GM12872 (cell line): ENCODE measurements at regions not wholly inside any gene's neighbourhood (a gene's known extent, or its start where the extent isn't known, plus 50 kb on each side); places are given as distances from the start of the nearest gene placed in this dataset.

ENCODE experiments used
- TF ChIP-seq, protein P1 (sequence below): IDR thresholded peaks from 3 replicates; pipeline ENCODE4 v1.5.1; 2011; ENCODE audit warnings: low read depth, mild to moderate bottlenecking, low read length, moderate library complexity; ENCODE audit not compliant: insufficient read depth

DNA sequence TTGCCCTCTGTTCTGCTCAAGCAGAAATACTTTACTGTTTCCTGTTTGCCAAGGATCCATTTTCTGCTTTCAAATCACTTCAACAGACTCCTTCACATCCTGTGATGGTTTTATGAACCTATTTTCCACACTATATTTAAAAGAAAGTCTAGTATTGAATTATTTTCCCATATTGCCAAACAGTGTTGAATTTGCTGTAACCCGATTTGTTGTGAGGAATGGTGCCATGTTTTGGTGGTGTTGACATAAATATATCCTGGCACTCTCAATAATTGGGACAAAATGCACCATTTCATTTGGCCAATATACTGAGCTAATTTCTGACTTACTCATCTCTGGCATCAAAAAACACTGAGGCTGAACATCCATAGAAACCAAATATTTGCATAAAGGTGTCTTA lies 615.4 kb upstream of the SEMA3D start:
- TF ChIP-seq, protein P1, sequence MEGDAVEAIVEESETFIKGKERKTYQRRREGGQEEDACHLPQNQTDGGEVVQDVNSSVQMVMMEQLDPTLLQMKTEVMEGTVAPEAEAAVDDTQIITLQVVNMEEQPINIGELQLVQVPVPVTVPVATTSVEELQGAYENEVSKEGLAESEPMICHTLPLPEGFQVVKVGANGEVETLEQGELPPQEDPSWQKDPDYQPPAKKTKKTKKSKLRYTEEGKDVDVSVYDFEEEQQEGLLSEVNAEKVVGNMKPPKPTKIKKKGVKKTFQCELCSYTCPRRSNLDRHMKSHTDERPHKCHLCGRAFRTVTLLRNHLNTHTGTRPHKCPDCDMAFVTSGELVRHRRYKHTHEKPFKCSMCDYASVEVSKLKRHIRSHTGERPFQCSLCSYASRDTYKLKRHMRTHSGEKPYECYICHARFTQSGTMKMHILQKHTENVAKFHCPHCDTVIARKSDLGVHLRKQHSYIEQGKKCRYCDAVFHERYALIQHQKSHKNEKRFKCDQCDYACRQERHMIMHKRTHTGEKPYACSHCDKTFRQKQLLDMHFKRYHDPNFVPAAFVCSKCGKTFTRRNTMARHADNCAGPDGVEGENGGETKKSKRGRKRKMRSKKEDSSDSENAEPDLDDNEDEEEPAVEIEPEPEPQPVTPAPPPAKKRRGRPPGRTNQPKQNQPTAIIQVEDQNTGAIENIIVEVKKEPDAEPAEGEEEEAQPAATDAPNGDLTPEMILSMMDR: no peak

DNA sequence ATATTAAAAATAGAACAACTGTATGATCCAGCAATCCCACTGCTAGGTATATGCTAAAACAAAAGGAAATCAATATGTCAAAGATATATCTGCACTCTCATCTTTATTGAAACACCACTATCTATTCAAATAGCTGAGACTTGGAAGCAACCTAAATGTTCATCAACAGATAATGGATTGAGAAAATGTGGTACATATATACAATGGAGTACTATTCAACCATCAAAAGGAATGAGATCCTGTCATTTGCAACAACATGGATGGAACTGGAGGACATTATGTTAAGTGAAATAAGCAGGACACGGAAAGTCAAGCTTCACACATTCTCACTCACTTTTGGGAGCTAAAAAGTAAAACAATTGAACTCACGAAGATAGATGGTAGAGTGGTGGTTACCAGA lies 610.1 kb upstream of the SEMA3D start:
- TF ChIP-seq, protein P1: no peak

DNA sequence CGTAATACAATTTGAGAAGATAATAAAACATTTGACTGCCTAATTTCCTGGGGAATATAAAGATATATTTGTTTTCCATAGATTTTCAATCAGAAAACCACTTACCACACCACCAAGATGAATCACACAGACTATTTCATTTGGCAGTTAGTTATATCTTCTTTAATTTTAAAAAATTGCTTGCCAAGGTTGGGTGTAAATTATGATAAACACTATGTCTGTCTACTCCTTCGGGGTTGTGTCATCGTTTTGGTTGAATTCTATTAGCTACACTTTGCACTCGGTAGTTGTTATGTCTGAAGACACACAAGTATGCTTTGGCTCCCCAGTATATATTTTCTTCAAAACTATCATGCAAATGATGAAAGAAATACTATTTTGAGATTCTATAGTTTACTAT lies 594.8 kb upstream of the SEMA3D start:
- TF ChIP-seq, protein P1: no peak

DNA sequence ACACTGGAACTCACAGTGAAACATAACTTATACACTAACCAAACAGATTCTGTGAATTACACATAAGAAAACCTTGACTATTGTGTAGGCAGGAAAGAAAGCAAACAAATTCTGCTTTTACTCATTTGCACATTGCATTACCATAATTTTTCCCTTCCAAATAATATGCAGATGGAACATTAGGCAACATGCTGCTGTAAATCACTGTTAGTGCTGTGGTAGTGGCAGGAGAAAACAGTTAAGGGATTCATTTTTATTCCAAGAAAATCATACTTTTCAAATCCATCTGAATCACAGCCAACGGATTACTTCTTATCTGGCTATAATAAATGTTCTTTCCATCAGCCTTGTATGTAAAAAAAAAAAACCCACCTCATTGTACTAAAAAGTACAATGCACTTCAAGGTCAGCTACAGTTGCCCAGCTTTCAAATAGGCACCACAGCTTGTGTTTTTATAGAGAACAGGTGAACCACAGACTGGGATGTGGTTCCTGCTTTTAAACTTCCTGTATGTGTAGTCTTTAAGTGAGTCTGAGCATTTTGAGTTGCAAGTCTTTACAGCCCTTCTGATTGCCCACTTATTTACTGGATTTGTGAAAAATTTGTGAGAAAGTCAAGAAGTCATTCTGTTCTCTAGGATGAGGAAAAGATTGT lies 590.0 kb upstream of the SEMA3D start:
- TF ChIP-seq, protein P1: no peak

DNA sequence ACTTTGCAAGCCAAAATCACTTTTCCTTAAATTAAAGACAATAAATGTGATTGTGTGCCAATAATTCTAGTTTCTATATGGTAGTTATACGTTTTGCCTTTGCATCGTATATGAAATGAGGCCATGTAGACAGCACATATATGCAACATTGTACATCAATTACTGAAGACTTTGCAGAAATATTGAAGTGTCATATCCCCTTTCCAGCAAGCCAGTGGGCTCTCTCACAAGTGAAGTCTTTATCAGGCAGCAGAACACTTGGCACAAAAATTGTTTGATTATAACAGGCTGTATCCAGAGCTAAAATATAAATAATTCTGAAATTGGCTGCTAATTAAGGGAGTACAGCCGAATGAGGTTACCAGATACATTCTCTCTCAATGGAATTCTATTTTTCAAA lies 588.6 kb upstream of the SEMA3D start:
- TF ChIP-seq, protein P1: no peak

DNA sequence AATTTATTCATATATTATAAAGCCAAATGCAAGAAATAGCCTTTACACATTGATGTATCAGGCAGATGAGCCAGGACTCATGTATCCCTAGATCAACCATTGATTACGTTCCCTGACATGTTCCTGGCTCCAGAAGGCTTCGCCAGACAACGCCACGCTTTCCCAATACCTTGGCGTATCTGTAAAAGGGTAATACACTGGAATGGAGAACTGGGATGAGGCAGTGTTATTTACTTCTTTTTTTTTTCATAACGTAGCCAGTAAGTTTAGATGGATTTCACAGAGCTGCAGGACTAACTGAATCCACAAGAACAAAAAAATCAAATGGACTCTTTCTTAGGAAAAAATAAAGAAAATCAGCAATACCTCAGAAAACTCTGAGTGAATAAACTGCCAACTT lies 588.1 kb upstream of the SEMA3D start:
- TF ChIP-seq, protein P1: no peak

DNA sequence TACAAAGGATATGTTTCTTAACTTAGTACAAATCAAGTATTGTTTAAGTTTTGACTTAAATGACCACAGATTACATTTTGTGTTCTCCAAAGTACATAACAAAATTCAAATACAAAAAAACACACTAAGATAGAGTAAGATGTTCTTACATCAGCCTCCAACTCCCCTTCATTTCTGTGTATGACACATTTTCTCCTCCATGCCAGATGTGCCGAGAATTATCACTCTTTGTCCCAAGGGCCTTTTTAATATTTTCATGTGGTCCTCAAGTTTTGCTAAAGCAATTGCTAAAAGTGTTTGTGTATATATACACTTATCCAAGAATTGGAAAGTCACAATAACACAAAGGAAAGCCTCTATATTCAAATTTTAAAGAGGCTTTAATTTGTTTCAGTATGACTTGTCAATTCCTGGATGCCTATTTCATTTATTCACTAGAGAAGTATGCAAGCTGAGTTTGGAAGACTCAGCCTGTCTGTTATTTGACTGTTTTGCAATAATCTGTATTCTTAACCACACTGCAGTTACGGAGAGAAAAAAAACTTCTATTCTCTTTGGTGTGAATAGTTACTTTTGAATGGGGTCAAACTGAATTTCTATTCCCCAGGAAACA lies 586.4 kb upstream of the SEMA3D start:
- TF ChIP-seq, protein P1: no peak
